ENCODE measurements at regions not wholly inside any gene's neighbourhood (a gene's known extent, or its start where the extent isn't known, plus 50 kb on each side); places are given as distances from the start of the nearest gene placed in this dataset.
"Not testable (repeated sequence)": the region's sequence is repeated elsewhere in the genome, so short reads cannot be mapped to it uniquely, and the experiment has no call there.

GRCh38 chr10:20486791-20487190 is 410.3 kb downstream of the NEBL start:
- DNase-seq = no peak

- DNase-seq = no peak
Observed at GRCh38 chr10:20485554-20485953, 411.6 kb downstream of the NEBL start.

- DNase-seq = no peak
Observed at GRCh38 chr10:20481054-20481453, 416.1 kb downstream of the NEBL start.

- DNase-seq = not testable (repeated sequence)
Observed at GRCh38 chr10:20480575-20480974, 416.5 kb downstream of the NEBL start.

- no peak for DNase-seq
Observed at GRCh38 chr10:20474064-20474463, 423.0 kb downstream of the NEBL start.

GRCh38 chr10:20473023-20473760 is 423.9 kb downstream of the NEBL start:
- no peak for DNase-seq

GRCh38 chr10:20466731-20467130 is 430.4 kb downstream of the NEBL start:
- DNase-seq = no peak

- DNase-seq = no peak
Observed at GRCh38 chr10:20457649-20458048, 439.5 kb downstream of the NEBL start.

- DNase-seq = no peak
Observed at GRCh38 chr10:20455774-20456173, 441.3 kb downstream of the NEBL start.

GRCh38 chr10:20454331-20454730 is 442.8 kb downstream of the NEBL start:
- no peak for DNase-seq

- no peak for DNase-seq
Observed at GRCh38 chr10:20446561-20447193, 450.4 kb downstream of the NEBL start.

GRCh38 chr10:20443094-20443493 is 454.0 kb downstream of the NEBL start:
- no peak for DNase-seq

GRCh38 chr10:20429742-20430141 is 467.4 kb downstream of the NEBL start:
- DNase-seq = no peak

GRCh38 chr10:20427821-20428220 is 469.3 kb downstream of the NEBL start:
- DNase-seq = no peak

GRCh38 chr10:20418286-20418685 is 478.8 kb downstream of the NEBL start:
- no peak for DNase-seq

GRCh38 chr10:20417791-20418190 is 479.3 kb downstream of the NEBL start:
- no peak for DNase-seq

- no peak for DNase-seq
Observed at GRCh38 chr10:20415684-20416083, 481.4 kb downstream of the NEBL start.

- DNase-seq = no peak
Observed at GRCh38 chr10:20407357-20407756, 489.8 kb downstream of the NEBL start.

GRCh38 chr10:20406281-20407104 is 490.6 kb downstream of the NEBL start:
- DNase-seq = peak in 7 of 14 donors; percentile 1 to 50 (median 20)

GRCh38 chr10:20405761-20406160 is 491.4 kb downstream of the NEBL start:
- no peak for DNase-seq

- DNase-seq = no peak
Observed at GRCh38 chr10:20405050-20405449, 492.1 kb downstream of the NEBL start.

- no peak for DNase-seq
Observed at GRCh38 chr10:20399772-20400171, 497.3 kb downstream of the NEBL start.

GRCh38 chr10:20396701-20397100 is 500.4 kb downstream of the NEBL start:
- DNase-seq = no peak

Measured in C1 segment of cervical spinal cord (tissue), 14 donors.